GM12878 (cell line): ENCODE measurements at regions not wholly inside any gene's neighbourhood (a gene's known extent, or its start where the extent isn't known, plus 50 kb on each side); places are given as distances from the start of the nearest gene placed in this dataset.

Source experiments
- CHD4 ChIP-seq: fragments of 200-600 bp; sonication (generic); IDR thresholded peaks from 2 replicates; pipeline ENCODE4 v1.6.1; 2016; ENCODE audit warnings: mild to moderate bottlenecking
- EGR1 ChIP-seq, 2 experiments: IDR thresholded peaks; 1 replicate in 1 of 2; 2 replicates in 1 of 2; pipeline ENCODE4 v1.6.1; 2011 to 2012; ENCODE audit warnings: low read depth in 2 of 2, low read length in 2 of 2, borderline replicate concordance in 1 of 2, mild to moderate bottlenecking in 1 of 2, moderate library complexity in 1 of 2
- GATAD2B ChIP-seq: fragments of 450-650 bp; conservative IDR thresholded peaks from 2 replicates; pipeline ENCODE4 v1.6.1; 2017; ENCODE audit warnings: low read depth, mild to moderate bottlenecking, moderate library complexity
- JUND ChIP-seq: IDR thresholded peaks from 2 replicates; pipeline ENCODE4 v1.6.1; 2012; ENCODE audit warnings: low read depth, mild to moderate bottlenecking, low read length, improper control_type of control experiment, moderate library complexity
- MTA3 ChIP-seq: IDR thresholded peaks from 2 replicates; pipeline ENCODE4 v1.6.1; 2012; ENCODE audit warnings: low read length, inconsistent platforms, borderline replicate concordance
- POLR2AphosphoS5 ChIP-seq: IDR thresholded peaks from 2 replicates; pipeline ENCODE4 v1.6.1; 2011; ENCODE audit warnings: mild to moderate bottlenecking, low read length, inconsistent platforms
- TF ChIP-seq, protein P1 (sequence below), 3 experiments: IDR thresholded peaks in 2 of 3; conservative IDR thresholded peaks in 1 of 3; 2 replicates each; pipeline ENCODE4 v1.5.1; 2011; ENCODE audit warnings: low read depth in 3 of 3, low read length in 3 of 3, mild to moderate bottlenecking in 3 of 3, control low read depth in 2 of 3, moderate library complexity in 2 of 3, inconsistent platforms in 1 of 3, mixed read lengths in 1 of 3; ENCODE audit not compliant: control insufficient read depth in 2 of 3, insufficient read depth in 1 of 3; ENCODE audit errors: extremely low read depth in 1 of 3
- TF ChIP-seq, protein P2 (sequence below): IDR thresholded peaks from 2 replicates; pipeline ENCODE4 v1.6.1; 2012; ENCODE audit warnings: low read length, inconsistent platforms
- TF ChIP-seq, protein P3 (sequence below): fragments of 150-350 bp; IDR thresholded peaks from 2 replicates; pipeline ENCODE4 v1.6.1; 2016; ENCODE audit warnings: low read depth, low read length

DNA sequence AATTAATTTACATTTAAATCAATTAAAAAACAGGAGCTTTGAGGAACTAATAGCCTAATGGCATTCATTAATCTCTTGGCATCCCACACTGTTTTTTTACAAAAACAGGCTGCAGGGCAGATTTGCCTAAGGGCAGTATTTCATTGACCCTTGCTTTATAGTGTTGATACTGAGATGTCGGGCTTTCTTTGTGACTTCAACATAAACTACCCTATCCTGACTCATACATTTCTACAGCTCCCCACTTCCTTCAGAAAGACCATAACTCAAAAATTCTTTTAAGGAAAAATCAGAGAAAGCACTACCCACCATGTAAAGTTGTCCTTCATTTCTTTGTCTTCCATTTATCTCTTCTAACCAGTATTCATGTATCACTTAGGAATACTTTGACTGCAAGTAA is 92.2 kb upstream of the NT5E start:
- TF ChIP-seq JUND, result no peak
- TF ChIP-seq, protein P1, sequence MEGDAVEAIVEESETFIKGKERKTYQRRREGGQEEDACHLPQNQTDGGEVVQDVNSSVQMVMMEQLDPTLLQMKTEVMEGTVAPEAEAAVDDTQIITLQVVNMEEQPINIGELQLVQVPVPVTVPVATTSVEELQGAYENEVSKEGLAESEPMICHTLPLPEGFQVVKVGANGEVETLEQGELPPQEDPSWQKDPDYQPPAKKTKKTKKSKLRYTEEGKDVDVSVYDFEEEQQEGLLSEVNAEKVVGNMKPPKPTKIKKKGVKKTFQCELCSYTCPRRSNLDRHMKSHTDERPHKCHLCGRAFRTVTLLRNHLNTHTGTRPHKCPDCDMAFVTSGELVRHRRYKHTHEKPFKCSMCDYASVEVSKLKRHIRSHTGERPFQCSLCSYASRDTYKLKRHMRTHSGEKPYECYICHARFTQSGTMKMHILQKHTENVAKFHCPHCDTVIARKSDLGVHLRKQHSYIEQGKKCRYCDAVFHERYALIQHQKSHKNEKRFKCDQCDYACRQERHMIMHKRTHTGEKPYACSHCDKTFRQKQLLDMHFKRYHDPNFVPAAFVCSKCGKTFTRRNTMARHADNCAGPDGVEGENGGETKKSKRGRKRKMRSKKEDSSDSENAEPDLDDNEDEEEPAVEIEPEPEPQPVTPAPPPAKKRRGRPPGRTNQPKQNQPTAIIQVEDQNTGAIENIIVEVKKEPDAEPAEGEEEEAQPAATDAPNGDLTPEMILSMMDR (IDR thresholded peaks at IDR 0.05 in 2 of 3, conservative IDR thresholded peaks at IDR 0.05 in 1 of 3; ENCODE audit: control insufficient read depth in 2 of 3, extremely low read depth in 1 of 3, insufficient read depth in 1 of 3, low read depth in 3 of 3, low read length in 3 of 3), result no peak
- no peak for TF ChIP-seq MTA3
- no peak for TF ChIP-seq CHD4
- no peak for TF ChIP-seq POLR2AphosphoS5
- TF ChIP-seq, protein P2, sequence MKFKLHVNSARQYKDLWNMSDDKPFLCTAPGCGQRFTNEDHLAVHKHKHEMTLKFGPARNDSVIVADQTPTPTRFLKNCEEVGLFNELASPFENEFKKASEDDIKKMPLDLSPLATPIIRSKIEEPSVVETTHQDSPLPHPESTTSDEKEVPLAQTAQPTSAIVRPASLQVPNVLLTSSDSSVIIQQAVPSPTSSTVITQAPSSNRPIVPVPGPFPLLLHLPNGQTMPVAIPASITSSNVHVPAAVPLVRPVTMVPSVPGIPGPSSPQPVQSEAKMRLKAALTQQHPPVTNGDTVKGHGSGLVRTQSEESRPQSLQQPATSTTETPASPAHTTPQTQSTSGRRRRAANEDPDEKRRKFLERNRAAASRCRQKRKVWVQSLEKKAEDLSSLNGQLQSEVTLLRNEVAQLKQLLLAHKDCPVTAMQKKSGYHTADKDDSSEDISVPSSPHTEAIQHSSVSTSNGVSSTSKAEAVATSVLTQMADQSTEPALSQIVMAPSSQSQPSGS, result no peak
- TF ChIP-seq, protein P3, sequence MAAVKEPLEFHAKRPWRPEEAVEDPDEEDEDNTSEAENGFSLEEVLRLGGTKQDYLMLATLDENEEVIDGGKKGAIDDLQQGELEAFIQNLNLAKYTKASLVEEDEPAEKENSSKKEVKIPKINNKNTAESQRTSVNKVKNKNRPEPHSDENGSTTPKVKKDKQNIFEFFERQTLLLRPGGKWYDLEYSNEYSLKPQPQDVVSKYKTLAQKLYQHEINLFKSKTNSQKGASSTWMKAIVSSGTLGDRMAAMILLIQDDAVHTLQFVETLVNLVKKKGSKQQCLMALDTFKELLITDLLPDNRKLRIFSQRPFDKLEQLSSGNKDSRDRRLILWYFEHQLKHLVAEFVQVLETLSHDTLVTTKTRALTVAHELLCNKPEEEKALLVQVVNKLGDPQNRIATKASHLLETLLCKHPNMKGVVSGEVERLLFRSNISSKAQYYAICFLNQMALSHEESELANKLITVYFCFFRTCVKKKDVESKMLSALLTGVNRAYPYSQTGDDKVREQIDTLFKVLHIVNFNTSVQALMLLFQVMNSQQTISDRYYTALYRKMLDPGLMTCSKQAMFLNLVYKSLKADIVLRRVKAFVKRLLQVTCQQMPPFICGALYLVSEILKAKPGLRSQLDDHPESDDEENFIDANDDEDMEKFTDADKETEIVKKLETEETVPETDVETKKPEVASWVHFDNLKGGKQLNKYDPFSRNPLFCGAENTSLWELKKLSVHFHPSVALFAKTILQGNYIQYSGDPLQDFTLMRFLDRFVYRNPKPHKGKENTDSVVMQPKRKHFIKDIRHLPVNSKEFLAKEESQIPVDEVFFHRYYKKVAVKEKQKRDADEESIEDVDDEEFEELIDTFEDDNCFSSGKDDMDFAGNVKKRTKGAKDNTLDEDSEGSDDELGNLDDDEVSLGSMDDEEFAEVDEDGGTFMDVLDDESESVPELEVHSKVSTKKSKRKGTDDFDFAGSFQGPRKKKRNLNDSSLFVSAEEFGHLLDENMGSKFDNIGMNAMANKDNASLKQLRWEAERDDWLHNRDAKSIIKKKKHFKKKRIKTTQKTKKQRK, result no peak
- no peak for TF ChIP-seq EGR1 (IDR thresholded peaks at IDR 0.05; ENCODE audit: borderline replicate concordance in 1 of 2, low read depth in 2 of 2, low read length in 2 of 2)
- TF ChIP-seq GATAD2B, result no peak
